ENCODE measurements at regions not wholly inside any gene's neighbourhood (a gene's known extent, or its start where the extent isn't known, plus 50 kb on each side); places are given as distances from the start of the nearest gene placed in this dataset.

- TF ChIP-seq POLR2A (IDR thresholded peaks at IDR 0.05): no peak
- TF ChIP-seq CTCF (IDR thresholded peaks at IDR 0.05): no peak
- no peak for TF ChIP-seq POLR2AphosphoS5 (IDR thresholded peaks at IDR 0.05; ENCODE audit: insufficient read depth in 1 of 2, low read depth in 1 of 2)
Measured at GRCh38 chr3:25057379-25057778, 370.7 kb upstream of the RARB start.
